Stimulated activated CD8-positive, alpha-beta memory T cell treated with anti-CD3 and anti-CD28 coated beads, Interleukin-4, amount 100 ng/mL, for 48 hours (primary cell): ENCODE measurements at regions not wholly inside any gene's neighbourhood (a gene's known extent, or its start where the extent isn't known, plus 50 kb on each side); places are given as distances from the start of the nearest gene placed in this dataset.

Experiments used
- DNase-seq: peaks from one replicate; pipeline ENCODE4 v3.0.0-alpha.2; 2020

DNA sequence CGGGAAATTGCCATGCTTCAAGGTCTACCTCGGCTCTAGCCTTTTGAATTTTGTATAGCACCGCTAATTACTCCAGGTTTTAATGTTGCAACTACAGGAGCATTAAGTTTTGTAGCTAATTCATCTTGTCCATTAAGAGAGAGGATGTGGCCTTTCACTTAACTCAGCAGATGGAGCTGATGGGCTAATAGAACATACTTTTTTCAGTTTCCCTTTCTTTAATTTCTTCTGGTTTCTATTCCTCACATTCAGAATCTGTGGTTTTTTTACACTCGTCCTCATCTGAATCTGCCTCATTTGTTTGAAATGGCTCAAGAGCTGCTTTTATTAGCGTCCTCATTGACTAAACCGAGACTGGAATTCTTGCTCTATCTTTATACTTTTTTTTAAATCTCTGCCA lies 2085.7 kb upstream of the C9orf72 start:
- no peak for DNase-seq

DNA sequence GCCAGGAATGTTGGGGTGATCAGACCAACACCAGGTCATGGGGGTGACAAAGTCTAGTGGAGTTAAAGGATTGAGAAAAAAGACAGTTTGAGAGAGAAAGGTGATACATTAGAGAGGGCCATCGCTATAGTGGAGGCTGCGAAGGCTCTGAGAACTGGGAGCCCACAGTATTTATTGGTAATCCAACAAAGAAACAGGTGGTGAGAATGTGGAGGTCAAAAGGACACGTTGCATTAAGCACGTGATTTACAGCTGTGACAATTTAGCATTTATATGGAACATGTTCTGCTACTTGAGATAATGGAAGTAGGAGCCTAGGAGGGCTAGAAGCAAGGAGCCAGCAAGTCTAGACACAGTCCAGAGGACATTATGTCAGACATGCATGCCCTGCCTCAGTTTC lies 2086.5 kb upstream of the C9orf72 start:
- no peak for DNase-seq

DNA sequence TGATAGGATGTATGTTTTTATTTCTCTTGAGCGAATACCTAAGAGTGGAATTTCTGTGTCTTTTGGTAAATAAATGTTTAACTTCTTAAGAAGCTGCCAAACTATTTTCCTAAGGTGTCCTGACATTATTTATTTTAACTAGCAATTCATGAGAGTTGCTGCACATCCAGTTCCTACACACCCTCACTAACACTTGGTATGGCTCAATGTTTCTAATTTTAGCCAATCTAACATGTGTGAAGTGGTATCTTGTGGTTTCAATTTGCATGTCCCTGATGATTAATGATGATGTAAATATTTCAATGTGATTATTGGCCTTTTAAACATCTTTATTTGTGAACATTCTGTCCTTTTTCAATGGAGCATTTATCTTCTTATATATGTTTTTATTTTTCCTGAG lies 2095.5 kb upstream of the C9orf72 start:
- DNase-seq: no peak

DNA sequence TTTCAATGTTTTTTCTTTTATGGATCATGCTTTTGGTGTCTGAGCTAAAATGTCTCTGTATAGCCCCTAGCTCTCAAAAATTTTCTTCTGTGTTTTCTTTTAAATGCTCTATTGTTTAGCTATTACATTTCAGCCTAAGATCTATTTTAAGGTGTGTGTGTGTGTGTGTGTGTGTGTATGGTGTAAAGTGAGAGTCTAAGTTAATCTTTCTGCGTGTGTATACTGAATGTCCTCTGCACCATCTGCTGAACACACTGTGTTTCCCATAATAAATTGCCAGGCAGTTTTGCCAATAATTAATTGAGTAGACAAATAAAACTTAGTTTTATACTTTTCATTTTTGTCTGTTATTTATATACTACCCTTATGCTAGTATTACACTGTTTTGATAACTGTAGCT lies 2096.3 kb upstream of the C9orf72 start:
- DNase-seq: no peak

DNA sequence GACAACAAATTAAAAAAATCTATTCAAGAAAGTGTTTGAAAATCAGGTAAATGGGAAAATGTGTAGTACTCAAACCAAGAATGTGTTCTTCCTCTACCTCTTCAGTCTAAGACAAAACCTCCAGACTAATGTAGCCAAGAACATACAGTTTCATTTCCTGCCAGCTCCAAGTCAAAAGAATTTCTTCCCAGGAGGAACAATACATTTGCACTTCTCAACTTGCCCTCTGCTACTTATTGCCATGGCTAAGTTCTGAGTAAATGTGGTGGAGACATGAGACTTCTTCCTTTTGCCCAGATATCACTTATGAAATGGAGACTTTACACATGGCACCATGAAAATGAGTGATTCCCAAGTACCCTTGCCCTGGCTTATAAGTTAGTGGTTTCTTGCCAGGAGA lies 2112.2 kb upstream of the C9orf72 start:
- DNase-seq: no peak

DNA sequence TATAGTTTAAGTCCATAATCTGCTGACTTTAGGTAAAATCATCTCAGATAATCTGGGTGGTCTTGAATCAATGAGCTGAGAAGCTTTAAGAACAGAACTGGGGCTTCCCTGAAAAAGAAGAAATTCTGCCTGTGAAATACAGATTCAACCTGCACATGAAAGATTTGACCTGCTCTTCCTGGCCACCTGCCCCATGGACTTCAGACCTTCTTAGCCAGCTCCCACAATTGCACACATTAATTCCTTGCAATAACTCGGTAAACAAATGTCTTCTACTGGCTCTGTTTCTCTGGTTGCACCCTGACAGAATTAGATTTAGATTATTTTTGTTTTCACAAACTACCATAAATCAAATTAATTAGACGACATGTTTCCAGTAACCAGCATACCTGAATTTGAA lies 2117.9 kb upstream of the C9orf72 start:
- DNase-seq: no peak

DNA sequence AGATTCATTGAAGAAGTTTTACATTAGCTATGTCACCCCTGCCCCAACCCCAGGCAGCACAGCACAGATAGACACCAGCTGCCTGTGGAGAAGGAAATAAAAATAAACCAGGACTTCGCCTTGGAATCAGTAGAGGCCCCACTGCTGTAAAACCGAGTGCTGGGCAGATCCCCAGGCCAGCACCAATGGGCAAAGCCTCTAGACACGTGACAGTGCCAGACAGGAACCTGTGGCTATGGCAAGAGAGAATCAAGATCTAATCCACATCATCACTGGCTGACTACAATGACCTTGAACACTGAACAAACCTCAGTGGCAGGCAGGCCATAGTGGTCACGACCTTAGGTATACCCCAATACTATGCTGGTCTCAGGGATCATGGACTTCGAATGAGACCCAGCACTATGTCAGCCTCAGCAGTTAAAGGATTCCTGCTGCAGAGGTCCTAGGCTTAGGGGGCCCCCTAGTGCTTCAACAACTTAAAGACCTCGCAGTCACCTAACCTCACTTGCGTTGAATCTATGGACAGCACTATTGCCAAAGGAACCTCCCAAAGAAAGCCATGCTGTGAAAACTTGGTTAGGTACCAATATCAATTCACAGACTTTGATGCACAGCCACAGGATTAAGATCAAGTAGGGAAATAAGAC lies 2118.6 kb upstream of the C9orf72 start:
- DNase-seq: no peak

DNA sequence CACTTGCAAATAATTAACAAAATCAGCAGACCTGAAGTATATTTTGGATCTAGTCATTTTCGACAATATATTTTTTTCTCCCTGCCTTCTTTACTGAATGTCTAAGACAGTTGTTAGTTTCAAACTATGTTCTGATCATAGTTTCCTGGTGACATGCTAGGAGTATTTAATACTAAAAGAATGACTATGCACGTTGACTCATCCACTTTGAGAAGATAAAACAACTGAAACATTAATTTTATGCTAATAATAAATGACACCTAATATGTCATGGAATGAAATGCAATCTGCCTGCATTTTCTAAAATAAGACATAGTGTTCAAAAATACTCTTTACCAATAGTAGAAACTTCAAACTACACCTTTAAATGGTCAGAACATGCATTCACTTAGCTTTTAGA lies 2123.7 kb upstream of the C9orf72 start:
- no peak for DNase-seq

DNA sequence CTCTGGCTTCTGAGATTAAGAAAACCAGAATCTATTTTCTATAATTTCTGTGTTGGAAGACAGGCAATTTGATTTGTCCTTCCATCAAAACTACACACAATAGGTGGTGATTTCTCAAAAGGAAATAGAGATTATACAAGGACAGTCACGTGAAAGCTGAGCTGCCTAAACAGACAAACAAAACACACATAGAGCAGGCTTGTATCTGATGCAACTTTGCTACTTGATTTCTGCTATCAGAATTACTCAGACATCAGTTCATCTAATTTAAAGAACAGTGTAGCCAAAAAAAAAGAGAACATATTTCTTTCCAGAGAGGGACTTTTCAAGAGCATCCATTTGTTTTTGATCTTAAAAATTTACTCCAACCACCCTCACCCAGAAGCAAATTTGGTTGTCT lies 2128.3 kb upstream of the C9orf72 start:
- no peak for DNase-seq

DNA sequence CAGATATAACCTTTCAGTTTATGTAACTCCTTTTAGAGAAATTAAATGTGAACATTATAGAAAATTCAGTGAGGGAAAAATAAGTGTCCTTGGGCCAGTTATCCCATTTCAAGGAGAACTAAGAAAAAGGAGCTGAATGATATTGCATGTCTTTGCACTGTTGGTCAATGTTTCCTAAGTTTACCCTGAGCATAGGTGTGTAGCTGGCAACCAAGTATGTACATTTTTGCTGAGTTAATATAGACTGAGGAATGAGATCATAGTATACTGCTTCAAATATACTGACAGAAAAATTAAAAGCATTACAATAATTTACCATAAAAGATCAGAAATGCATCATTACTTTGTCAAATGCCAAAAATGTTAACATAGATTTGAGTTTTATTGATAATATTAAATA lies 2128.7 kb upstream of the C9orf72 start:
- DNase-seq: no peak

DNA sequence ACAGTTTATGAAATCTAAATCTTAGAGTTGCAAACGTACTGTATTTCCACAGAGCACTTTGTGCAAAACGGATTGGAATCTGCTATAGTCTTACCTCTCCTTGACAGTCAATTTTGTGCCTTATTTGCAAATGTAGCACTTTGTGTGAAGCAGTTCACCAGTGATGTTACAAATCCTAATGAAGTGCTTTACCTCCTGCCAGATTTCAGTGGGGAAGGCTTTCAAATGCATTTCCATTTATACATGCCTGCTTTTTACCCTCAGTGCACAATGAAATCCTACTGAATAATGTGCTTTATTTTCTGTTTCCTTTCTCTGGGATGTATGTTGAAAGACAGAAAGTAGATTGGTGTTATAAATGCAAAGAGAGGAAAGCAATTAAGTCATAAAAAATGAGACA lies 2141.6 kb upstream of the C9orf72 start:
- DNase-seq: no peak

DNA sequence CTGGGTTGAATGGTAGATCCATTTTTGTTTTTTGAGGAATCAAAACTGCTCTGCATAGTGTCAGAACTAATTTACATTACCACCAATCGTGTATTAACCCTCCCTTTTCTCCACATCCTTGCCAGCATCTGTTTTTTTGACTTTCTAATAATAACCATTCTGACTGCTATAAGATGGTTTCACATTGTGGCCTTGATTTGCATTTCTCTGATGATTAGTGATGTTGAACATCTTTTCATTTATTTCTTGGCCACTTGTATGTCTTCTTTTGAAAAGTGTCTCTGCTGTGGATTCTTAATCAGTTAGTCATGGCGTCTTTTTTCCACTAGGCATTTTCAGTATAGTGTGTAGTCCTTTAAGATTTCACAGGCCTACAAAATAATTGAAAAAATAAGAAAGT lies 2144.3 kb upstream of the C9orf72 start:
- no peak for DNase-seq

DNA sequence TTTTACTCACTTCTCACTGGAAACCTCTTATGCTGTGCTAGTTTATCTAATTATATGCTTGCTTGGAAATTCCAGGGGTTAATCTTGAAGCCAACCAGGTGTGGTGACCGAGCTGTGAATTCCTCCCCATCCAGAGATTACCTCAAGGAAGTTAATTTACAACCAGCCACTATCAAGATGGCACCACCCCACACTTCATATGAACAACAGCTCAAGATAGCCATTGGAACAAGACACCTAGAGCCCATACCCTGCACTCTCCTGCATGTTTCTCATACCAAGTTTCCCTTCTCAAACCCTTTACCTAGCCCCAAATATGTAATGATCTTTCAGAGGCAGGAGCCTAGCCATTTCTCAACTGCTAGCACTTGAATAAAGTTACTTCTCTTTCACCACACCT lies 2156.9 kb upstream of the C9orf72 start:
- no peak for DNase-seq

DNA sequence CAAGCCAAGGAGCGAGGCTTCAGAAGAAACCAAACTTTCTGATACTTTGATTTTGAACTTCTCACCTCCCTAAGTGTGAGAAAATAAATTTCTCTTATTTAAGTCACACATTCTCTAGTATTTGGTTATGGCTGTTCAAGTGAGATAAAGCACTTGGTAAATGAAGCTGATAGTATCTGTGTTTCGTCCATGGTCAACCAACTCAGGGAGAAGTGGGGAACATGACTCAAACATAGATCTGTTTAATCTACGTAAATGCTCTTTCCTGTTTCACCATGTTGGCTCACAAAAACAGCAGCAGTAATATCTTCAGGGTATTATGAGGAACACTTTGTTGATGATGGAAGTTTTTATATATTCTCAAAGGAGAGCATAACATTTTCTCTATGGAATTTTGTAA lies 2167.2 kb upstream of the C9orf72 start:
- DNase-seq: no peak

DNA sequence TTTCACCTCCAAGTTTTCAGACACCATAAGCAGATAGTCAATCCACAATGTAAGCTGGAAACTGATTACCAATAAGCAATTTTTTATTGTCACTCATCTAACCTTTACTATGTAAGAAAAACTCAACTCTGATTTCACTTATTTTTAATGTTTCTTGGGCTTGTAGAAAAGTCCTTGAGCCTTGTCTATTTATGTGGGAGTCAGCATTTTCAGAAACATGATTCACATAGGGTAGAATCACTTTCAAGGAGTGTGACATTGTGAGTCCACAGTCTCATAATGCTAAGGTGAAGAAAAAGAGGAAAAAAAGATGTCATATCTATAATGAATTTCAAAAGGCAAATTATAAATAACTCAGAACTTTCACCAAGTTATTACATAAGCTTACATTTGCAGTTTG lies 2167.9 kb upstream of the C9orf72 start:
- DNase-seq: no peak

DNA sequence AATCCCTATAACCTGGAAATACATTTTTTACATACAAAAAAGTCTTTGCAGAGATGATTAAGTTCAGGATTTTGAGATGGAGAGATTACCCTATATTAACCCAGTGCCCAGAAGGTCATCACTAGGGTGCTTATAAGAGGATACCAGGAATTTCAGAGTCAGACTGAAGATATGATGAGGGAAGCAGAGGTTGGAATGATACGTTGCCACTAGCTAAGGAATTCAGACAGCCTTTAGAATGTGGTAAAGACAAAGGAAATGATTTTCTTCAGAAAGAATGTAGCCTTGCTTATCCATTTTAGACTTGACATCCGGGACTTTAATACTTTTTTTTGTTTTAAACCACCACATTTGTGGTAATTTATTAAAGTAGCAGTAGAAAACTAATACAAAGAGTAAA lies 2176.8 kb upstream of the C9orf72 start:
- DNase-seq: no peak

DNA sequence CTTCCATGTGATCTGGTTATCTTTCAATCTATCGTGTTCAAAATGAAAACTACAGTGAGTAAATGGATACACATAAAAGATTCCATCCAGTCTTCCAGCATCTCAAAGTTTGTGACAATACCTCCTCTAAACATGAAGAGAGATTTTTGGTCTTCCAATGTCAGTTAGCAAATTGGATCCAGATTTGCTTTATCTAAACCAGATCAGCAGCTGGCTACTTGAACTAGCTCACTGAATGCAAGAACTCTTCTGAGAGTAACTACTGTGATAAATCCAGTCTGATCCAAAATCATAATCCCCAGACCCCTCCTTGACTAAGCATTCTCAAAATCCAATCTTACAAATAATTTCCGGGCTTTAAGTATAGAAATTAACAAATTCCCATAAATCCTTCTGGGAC lies 2177.9 kb upstream of the C9orf72 start:
- DNase-seq: no peak

DNA sequence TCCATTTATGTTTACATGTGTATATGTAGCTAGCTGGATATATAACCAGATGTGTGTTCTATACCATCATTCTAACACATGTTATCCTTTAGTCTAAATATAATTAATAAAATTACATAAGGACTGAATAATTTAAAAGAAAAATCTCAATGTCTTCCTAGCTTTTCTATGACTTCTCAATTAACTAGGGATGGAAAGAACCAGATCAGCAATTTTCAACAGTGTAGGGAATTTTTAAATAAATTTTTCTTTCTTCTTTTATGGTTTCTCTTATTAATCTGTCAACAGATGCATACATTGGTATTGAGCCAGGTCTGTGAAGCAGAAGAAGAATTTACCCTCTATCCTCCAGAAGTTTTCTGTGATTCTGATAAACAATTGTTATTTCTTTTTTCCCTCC lies 2180.4 kb upstream of the C9orf72 start:
- DNase-seq: no peak

DNA sequence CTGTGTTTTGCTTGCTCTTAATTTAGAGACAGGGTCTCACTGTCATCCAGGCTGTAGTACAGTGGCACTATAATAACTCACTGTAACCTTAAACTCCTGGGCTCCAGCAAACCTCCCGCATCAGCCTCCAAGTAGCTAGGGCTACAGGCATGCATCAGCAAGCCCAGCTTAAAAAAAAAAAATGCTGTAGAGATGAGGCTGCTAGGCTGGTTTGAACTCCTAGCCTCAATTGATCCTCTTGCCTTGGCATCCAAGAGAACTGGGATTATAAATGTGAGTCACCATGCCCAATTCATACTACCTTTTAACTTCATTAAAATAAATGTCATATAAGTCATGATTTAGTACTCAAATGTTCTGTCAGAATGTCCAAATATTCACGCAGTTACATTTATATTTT lies 2195.7 kb upstream of the C9orf72 start:
- no peak for DNase-seq

DNA sequence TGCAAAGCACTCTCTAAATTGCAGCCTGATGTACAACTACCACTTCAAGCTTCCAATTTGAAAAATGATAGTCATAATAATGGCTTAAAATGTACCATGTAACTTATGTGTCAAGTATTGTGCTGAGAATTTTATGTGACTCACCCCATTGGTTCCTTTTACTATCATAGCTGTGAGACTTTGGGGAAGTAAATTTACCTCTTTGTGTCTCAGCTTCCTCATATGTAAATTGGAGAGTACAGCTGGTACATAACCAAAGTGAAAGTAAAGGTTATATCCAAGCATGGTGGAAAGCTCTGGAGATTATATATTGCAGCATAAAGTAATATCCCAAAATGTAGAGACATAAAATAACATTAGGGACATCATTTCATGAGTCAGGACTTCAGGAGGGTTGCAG lies 2200.4 kb upstream of the C9orf72 start:
- DNase-seq: no peak

DNA sequence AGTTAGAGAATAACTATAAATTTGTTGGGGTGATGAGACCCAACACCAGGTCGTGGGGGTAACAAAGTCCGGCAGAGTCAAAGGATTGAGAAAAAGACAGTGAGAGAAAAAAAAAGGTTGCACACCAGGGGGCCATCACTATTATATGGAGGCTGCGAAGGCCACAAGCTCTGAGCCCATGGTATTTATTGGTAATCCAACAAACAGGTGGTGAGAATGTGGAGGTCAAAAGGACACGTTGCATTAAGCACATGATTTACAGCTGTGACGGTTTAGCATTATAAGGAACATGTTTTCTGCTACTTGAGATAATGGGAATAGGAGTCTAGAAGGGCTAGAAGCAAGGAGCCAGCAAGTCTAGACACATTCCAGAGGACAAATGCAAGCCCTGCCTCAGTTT lies 2202.2 kb upstream of the C9orf72 start:
- no peak for DNase-seq

DNA sequence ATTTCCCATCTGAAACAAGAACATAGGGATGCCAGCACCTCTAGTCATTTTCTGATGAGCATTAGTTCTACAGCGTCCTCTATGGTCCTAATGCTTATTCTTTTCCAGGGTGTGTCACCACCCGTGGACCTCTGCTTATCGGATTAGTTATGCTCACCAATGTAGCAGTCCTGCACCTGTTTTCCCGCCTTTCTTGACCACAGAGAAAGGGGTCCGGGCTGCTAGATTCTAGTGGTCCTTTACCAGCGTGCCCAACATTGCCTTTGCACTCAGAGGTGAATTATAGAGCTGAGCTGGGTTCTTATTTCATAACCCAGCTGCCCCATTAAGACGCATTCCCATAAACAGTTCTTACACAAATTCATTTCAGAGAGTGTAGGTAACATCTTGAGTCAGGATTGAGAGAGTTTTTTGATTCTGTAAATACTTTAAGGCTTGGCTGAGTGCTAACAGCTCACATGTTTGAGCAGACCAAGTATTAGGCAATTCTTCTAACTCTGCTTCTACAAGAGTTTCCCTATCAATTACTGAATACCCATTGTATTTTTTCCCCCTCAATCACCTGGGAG lies 2205.1 kb upstream of the C9orf72 start:
- DNase-seq: no peak

DNA sequence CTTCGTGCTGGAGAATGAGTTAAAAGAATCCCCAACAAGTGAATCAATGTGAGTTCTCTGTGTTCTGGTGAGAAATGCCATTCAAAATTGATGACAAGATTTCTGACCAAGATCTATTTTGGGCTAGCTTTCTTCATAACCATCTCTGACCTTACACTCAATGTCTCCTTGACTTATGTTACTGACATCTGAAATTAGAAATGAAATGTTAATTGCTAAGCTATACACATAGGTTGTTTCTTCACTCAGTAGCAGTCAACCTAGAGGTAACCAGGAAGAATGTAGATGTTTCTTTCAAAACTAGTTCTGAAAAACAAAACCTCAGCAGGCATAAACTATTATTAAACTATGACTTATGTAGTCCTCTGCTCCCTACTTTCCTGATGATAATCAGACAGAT lies 2220.7 kb upstream of the C9orf72 start:
- no peak for DNase-seq

DNA sequence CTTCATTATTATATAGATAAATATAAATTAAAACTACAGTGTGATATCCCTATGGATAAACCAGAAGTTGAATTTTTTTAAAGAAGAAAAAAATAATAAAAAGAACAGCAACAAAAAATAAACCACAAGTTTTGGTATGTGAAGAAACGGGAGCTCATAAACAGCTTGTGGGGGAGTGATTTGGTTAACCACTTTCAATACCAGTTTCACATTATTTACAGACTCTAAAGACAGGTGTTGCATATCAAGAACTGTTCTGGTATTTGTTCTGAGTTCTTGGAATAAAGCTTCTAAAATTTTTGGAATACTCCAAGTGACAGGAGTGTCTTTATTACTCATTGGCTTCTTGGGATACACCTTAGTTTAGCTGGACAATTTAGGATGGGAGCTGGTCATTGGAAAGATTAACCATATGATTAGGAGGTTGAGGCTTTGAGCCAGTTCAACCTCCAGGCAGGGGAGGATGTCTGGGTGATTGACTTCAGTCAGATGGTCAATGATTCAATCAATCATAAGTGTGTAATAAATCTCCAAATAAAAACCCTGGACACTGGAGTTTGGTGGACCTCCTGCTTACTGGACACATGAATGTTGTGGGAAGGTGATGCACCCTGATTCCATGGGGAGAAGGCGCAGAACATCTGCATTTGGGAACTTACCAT lies 2223.1 kb upstream of the C9orf72 start:
- no peak for DNase-seq

DNA sequence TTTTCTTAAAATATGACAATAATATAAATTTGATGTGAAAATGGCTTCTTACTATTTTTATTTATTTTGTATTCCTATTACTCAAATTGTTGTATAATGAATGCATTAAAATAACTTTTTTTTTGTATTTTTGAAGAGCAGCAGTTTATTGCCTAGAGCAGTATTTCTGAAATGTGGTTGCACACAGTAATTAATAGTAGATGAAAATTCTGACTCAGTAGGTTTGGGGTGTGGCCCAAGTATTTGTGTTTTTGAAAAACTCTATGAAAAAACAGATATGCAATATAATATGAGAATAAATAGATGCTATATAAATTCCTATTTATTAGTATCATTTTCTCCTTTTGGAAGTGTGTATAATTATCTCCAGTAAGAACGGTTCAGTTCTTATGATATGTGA lies 2225.3 kb upstream of the C9orf72 start:
- DNase-seq: no peak
